Fibroblast of skin of scalp (primary cell): ENCODE measurements at regions not wholly inside any gene's neighbourhood (a gene's known extent, or its start where the extent isn't known, plus 50 kb on each side); places are given as distances from the start of the nearest gene placed in this dataset.

Source experiments
- DNase-seq: peaks from one replicate; pipeline ENCODE4 v3.0.0-alpha.2; 2013

- DNase-seq = no peak
Measured at GRCh38 chr15:61736790-61737189, 323.5 kb downstream of the VPS13C start.

GRCh38 chr15:61731099-61731498 lies 329.1 kb downstream of the VPS13C start:
- DNase-seq = no peak

- DNase-seq = peak; percentile 9
Measured at GRCh38 chr15:61729646-61730045, 330.6 kb downstream of the VPS13C start.

GRCh38 chr15:61726166-61726565 lies 334.1 kb downstream of the VPS13C start:
- no peak for DNase-seq

GRCh38 chr15:61725251-61725650 lies 335.0 kb downstream of the VPS13C start:
- no peak for DNase-seq

GRCh38 chr15:61724251-61724939 lies 335.9 kb downstream of the VPS13C start:
- DNase-seq = no peak

GRCh38 chr15:61721418-61721817 lies 338.8 kb downstream of the VPS13C start:
- DNase-seq = no peak

GRCh38 chr15:61720197-61720704 lies 340.0 kb downstream of the VPS13C start:
- DNase-seq = no peak

- no peak for DNase-seq
Measured at GRCh38 chr15:61715082-61715481, 345.2 kb downstream of the VPS13C start.

- no peak for DNase-seq
Measured at GRCh38 chr15:61712129-61712759, 348.0 kb downstream of the VPS13C start.

- no peak for DNase-seq
Measured at GRCh38 chr15:61702224-61703020, 357.8 kb downstream of the VPS13C start.

GRCh38 chr15:61701455-61701854 lies 358.8 kb downstream of the VPS13C start:
- DNase-seq = no peak

GRCh38 chr15:61700803-61701202 lies 359.4 kb downstream of the VPS13C start:
- no peak for DNase-seq

- no peak for DNase-seq
Measured at GRCh38 chr15:61697796-61698195, 362.5 kb downstream of the VPS13C start.

GRCh38 chr15:61689067-61689466 lies 371.2 kb downstream of the VPS13C start:
- DNase-seq = no peak

GRCh38 chr15:61687651-61688050 lies 372.6 kb downstream of the VPS13C start:
- no peak for DNase-seq

GRCh38 chr15:61687124-61687523 lies 373.1 kb downstream of the VPS13C start:
- DNase-seq = no peak

- no peak for DNase-seq
Measured at GRCh38 chr15:61685971-61686370, 374.3 kb downstream of the VPS13C start.

GRCh38 chr15:61685534-61685933 lies 374.7 kb downstream of the VPS13C start:
- DNase-seq = no peak

- no peak for DNase-seq
Measured at GRCh38 chr15:61684749-61685467, 375.3 kb downstream of the VPS13C start.

GRCh38 chr15:61682891-61683735 lies 377.1 kb downstream of the VPS13C start:
- no peak for DNase-seq

GRCh38 chr15:61681676-61682075 lies 378.6 kb downstream of the VPS13C start:
- no peak for DNase-seq
